Right lobe of liver (tissue), 4 donors: ENCODE measurements at regions not wholly inside any gene's neighbourhood (a gene's known extent, or its start where the extent isn't known, plus 50 kb on each side); places are given as distances from the start of the nearest gene placed in this dataset.

Experiments
- CTCF ChIP-seq, 4 donors: fragments of 200-600 bp in 3 of 4; fragments of 450-650 bp in 1 of 4; IDR thresholded peaks; one replicate each; pipeline versions ENCODE4 v1.5.1 to v1.8.0; 2016 to 2022; ENCODE audit warnings: antibody characterized with exemption in 4 of 4, mild to moderate bottlenecking in 2 of 4
- POLR2A ChIP-seq: fragments of 450-650 bp; IDR thresholded peaks from one replicate; pipeline ENCODE4 v1.6.1; 2017; ENCODE audit warnings: antibody characterized with exemption, mild to moderate bottlenecking
- donor health status: DM: no; HTN: no; CAD: no.
- donor health status: DM: no; HTN: no; CAD: no.
- donor health status: DM: no; HTN: yes; CAD: no.

GRCh38 chr3:151949706-151950105 is 76.3 kb downstream of the SUCNR1 start:
- TF ChIP-seq CTCF (IDR thresholded peaks at IDR 0.05): no peak
- TF ChIP-seq POLR2A: no peak
